ENCODE measurements at regions not wholly inside any gene's neighbourhood (a gene's known extent, or its start where the extent isn't known, plus 50 kb on each side); places are given as distances from the start of the nearest gene placed in this dataset.

- no peak for TF ChIP-seq ZNF462 (CRISPR knock-in tag; IDR thresholded peaks at IDR 0.05)
- no peak for TF ChIP-seq STAT1 (IDR thresholded peaks at IDR 0.05; ENCODE audit: unreplicated experiment)
- no peak for TF ChIP-seq ETS1 (IDR thresholded peaks at IDR 0.05)
These were observed 163.5 kb downstream of the SDHAF3 start (continued) for GRCh38 chr7:97280950-97281349.

GRCh38 chr7:97285348-97285747 is 167.8 kb downstream of the SDHAF3 start:
- ATAC-seq, result no peak
- H3K27ac Mint-ChIP-seq, result no peak overlapping the region

More at GRCh38 chr7:97285348-97285747, 167.8 kb downstream of the SDHAF3 start:
- no peaks in the 10 kb centered on the region for H3K9me2 ChIP-seq (ENCODE audit: insufficient read depth)
- no peak overlapping the region for H2AFZ ChIP-seq
- H3K4me2 ChIP-seq, result no peak overlapping the region
- no peaks in the 10 kb centered on the region for H3K36me3 Mint-ChIP-seq (ENCODE audit: low read depth)
- no peak overlapping the region for H3K4me3 ChIP-seq
- peaks cover 2% of the 10 kb centered on the region; the same call in 2 of the 3 replicates for H3K9me3 Mint-ChIP-seq
- no peaks in the 10 kb centered on the region for H3K79me2 ChIP-seq (replicated peaks; ENCODE audit: insufficient read depth)
- peaks cover 1% of the 10 kb centered on the region for H3K27me3 Mint-ChIP-seq (ENCODE audit: insufficient read depth, low read depth, poor library complexity)
- no peaks in the 10 kb centered on the region for H4K20me1 ChIP-seq (replicated peaks; ENCODE audit: insufficient read depth)
- H3K4me1 ChIP-seq (ENCODE audit: insufficient read depth), result peaks cover 8% of the 10 kb centered on the region; the same call in 1 of the 2 replicates
- H3F3A ChIP-seq (replicated peaks; ENCODE audit: low read depth), result no peaks in the 10 kb centered on the region
- no peaks in the 10 kb centered on the region for H3K27me3 ChIP-seq (ENCODE audit: insufficient read depth)
- H3K4me3 Mint-ChIP-seq, result no peak overlapping the region
- H3K4me1 Mint-ChIP-seq, result peaks cover 11% of the 10 kb centered on the region
- no peaks in the 10 kb centered on the region for H3K36me3 ChIP-seq (ENCODE audit: insufficient read depth)
- TF ChIP-seq ZNF331 (CRISPR knock-in tag; IDR thresholded peaks at IDR 0.05; ENCODE audit: low read depth) (no peak), REST (IDR thresholded peaks at IDR 0.05; ENCODE audit: unreplicated experiment) (no peak), STAT1 (IDR thresholded peaks at IDR 0.05; ENCODE audit: unreplicated experiment) (no peak)
- no peak for DNase-seq (ENCODE audit: low spot score)
- H3K27ac ChIP-seq (ENCODE audit: low read depth), result no peak overlapping the region

Data from GM23338 (cell line).